B cell (primary cell): ENCODE measurements at regions not wholly inside any gene's neighbourhood (a gene's known extent, or its start where the extent isn't known, plus 50 kb on each side); places are given as distances from the start of the nearest gene placed in this dataset.

Source experiments
- ATAC-seq: fragments of 200-7000 bp; cut with Tn5 transposase; one replicate; pipeline ENCODE4 v1.10.0; 2021; ENCODE audit warnings: low read depth, mild to moderate bottlenecking, moderate number of reproducible peaks, moderate library complexity
- CTCF ChIA-PET: fragments of 350-600 bp; sonication (Branson Sonifier 250); formaldehyde crosslinking; loops from one replicate; lab custom pipeline; 2021; ENCODE audit warnings: antibody characterized with exemption, inconsistent platforms; lab: Charles Lee
- POLR2A ChIA-PET: fragments of 350-600 bp; sonication (Branson Sonifier 250); formaldehyde crosslinking; loops from one replicate; lab custom pipeline; 2021; ENCODE audit warnings: antibody characterized with exemption; lab: Charles Lee
- DNase-seq: peaks from one replicate; pipeline ENCODE4 v3.0.0; 2013
- H2AFZ ChIP-seq: 2 replicates; pipeline ENCODE4 v1.6.1; 2012; ENCODE audit warnings: mild to moderate bottlenecking, low read depth, low read length; ENCODE audit not compliant: insufficient read depth, poor library complexity, severe bottlenecking
- H3K27ac ChIP-seq, 2 donors: 1 replicate in 1 of 2; 2 replicates in 1 of 2; pipeline ENCODE4 v1.5.1; 2012 to 2013; ENCODE audit warnings: low read length in 2 of 2, mild to moderate bottlenecking in 2 of 2, moderate library complexity in 1 of 2
- H3K27me3 ChIP-seq, 4 experiments: fragments of 200-600 bp in 1 of 4; sonication (generic) in 1 of 4; replicated peaks in 1 of 4; 1 replicate in 2 of 4; 2 replicates in 2 of 4; pipeline versions ENCODE4 v1.6.1 to v1.7.0; 2013 to 2016; ENCODE audit warnings: low read length in 3 of 4, mild to moderate bottlenecking in 2 of 4, mixed read lengths in 1 of 4, moderate library complexity in 1 of 4; ENCODE audit not compliant: insufficient read depth in 4 of 4, control insufficient read depth in 3 of 4; ENCODE audit errors: control extremely low read depth in 1 of 4
- H3K36me3 ChIP-seq, 2 experiments: replicated peaks in 1 of 2; 1 replicate in 1 of 2; 2 replicates in 1 of 2; pipeline versions ENCODE4 v1.6.1 to v1.7.1; 2013; ENCODE audit warnings: low read length in 1 of 2; ENCODE audit not compliant: insufficient read depth in 2 of 2, control insufficient read depth in 1 of 2; ENCODE audit errors: control extremely low read depth in 1 of 2, extremely low read depth in 1 of 2
- H3K4me1 ChIP-seq, 2 donors: fragments of 200-600 bp in 1 of 2; sonication (generic) in 1 of 2; 1 replicate in 1 of 2; 2 replicates in 1 of 2; pipeline versions ENCODE4 v1.5.1 to v1.6.1; 2013 to 2017; ENCODE audit warnings: low read length in 2 of 2; ENCODE audit not compliant: control insufficient read depth in 2 of 2, insufficient read depth in 2 of 2
- H3K4me2 ChIP-seq: replicated peaks from 2 replicates; pipeline ENCODE3; 2012; ENCODE audit warnings: mild to moderate bottlenecking, low read depth, low read length; ENCODE audit not compliant: poor library complexity, severe bottlenecking
- H3K4me3 ChIP-seq, 5 experiments: fragments of 200-600 bp in 1 of 5; sonication (generic) in 1 of 5; 1 replicate in 3 of 5; 2 replicates in 2 of 5; pipeline versions ENCODE4 v1.5.1 to v1.7.0; 2011 to 2016; ENCODE audit warnings: low read length in 4 of 5, mild to moderate bottlenecking in 4 of 5, low read depth in 2 of 5, control low read depth in 1 of 5, moderate library complexity in 1 of 5; ENCODE audit not compliant: insufficient read depth in 1 of 5; ENCODE audit errors: control extremely low read depth in 1 of 5, extremely low read depth in 1 of 5
- H3K79me2 ChIP-seq: fragments of 200-600 bp; sonication (generic); one replicate; pipeline ENCODE4 v1.6.0; 2016; ENCODE audit warnings: low read length; ENCODE audit not compliant: control insufficient read depth, insufficient read depth
- H3K9ac ChIP-seq: fragments of 200-600 bp; sonication (generic); 2 replicates; pipeline ENCODE4 v1.6.1; 2017; ENCODE audit warnings: mild to moderate bottlenecking, low read length, moderate library complexity
- H3K9me3 ChIP-seq, 3 donors: one replicate each; pipeline versions ENCODE4 v1.6.1 to v1.7.1; 2013; ENCODE audit warnings: low read length in 2 of 3; ENCODE audit not compliant: control insufficient read depth in 2 of 3, insufficient read depth in 1 of 3; ENCODE audit errors: control extremely low read depth in 1 of 3
- H4K20me1 ChIP-seq: 2 replicates; pipeline ENCODE4 v1.6.0; 2012; ENCODE audit warnings: mild to moderate bottlenecking, low read length; ENCODE audit not compliant: insufficient read depth, control insufficient read depth, poor library complexity, severe bottlenecking
- H3K27ac Mint-ChIP-seq: one replicate; pipeline ENCODE4 v1.8.0; 2021; ENCODE audit warnings: mixed read lengths
- H3K27me3 Mint-ChIP-seq: one replicate; pipeline ENCODE4 v1.8.0; 2021; ENCODE audit warnings: mixed read lengths
- H3K4me1 Mint-ChIP-seq: one replicate; pipeline ENCODE4 v1.8.0; 2021; ENCODE audit warnings: mixed read lengths
- H3K4me3 Mint-ChIP-seq: one replicate; pipeline ENCODE4 v1.8.0; 2021; ENCODE audit warnings: mixed read lengths
- H3K9me3 Mint-ChIP-seq: one replicate; pipeline ENCODE4 v1.8.0; 2022; ENCODE audit warnings: mixed read lengths; ENCODE audit not compliant: insufficient read depth
- CTCF ChIP-seq: fragments of 200-600 bp; IDR thresholded peaks from one replicate; pipeline ENCODE4 v1.8.0; 2022; ENCODE audit warnings: antibody characterized with exemption, mild to moderate bottlenecking
- EZH2 ChIP-seq: IDR thresholded peaks from 2 replicates; pipeline ENCODE4 v1.6.1; 2012; ENCODE audit warnings: borderline replicate concordance, low read depth, mild to moderate bottlenecking, moderate library complexity, low read length; ENCODE audit not compliant: insufficient read depth, poor library complexity, severe bottlenecking
- WGBS: methylation state at CpG from one replicate; pipeline ENCODE4 v1.1.5; 2013; ENCODE audit warnings: missing lambda C conversion rate; ENCODE audit not compliant: insufficient coverage; 5-methylcytosine and 5-hydroxymethylcytosine counted together
- intact Hi-C: fragments of 100-400 bp; cut with micrococcal nuclease; formaldehyde crosslinking; loops from one replicate; pipeline ENCODE4 v1.10.0; 2022

GRCh38 chr1:164423136-164423535 is 135.8 kb upstream of the PBX1 start:
- TF ChIP-seq CTCF = no peak
- no peak for TF ChIP-seq EZH2
- Histone ChIP-seq H3K27ac (no peak overlapping the region), H3K36me3 (no peaks in the 10 kb centered on the region), H3K79me2 (no peaks in the 10 kb centered on the region), H3K9me3 (no peaks in the 10 kb centered on the region), H3K4me2 (no peak overlapping the region), H3K4me3 (no peak overlapping the region), H4K20me1 (no peaks in the 10 kb centered on the region), H3K4me1 (no peaks in the 10 kb centered on the region), H3K27me3 (no peaks in the 10 kb centered on the region), H3K9ac (no peak overlapping the region), H2AFZ (no peak overlapping the region)
- WGBS = 100% methylated on average over 1 of the region's 1 CpG
- Mint-ChIP-seq H3K27ac (no peak overlapping the region), H3K27me3 (no peaks in the 10 kb centered on the region), H3K4me3 (no peak overlapping the region), H3K4me1 (no peaks in the 10 kb centered on the region), H3K9me3 (no peaks in the 10 kb centered on the region)
- intact Hi-C loops = no loop called here
- ATAC-seq (no peak), DNase-seq (no peak)
- CTCF ChIA-PET = no interaction called here
- POLR2A ChIA-PET = no interaction called here

- TF ChIP-seq EZH2 = no peak
- no peak for TF ChIP-seq CTCF
- 67% methylated on average over 1 of the region's 3 CpGs for WGBS
- H3K27ac ChIP-seq = no peak overlapping the region
- DNase-seq = no peak
- H3K4me2 ChIP-seq = no peak overlapping the region
- Mint-ChIP-seq H3K27ac (no peak overlapping the region), H3K27me3 (no peaks in the 10 kb centered on the region), H3K9me3 (no peaks in the 10 kb centered on the region), H3K4me3 (no peak overlapping the region), H3K4me1 (no peaks in the 10 kb centered on the region)
- no peaks in the 10 kb centered on the region for H4K20me1 ChIP-seq
- intact Hi-C loops = no loop called here
- H3K27me3 ChIP-seq = no peaks in the 10 kb centered on the region
- ChIA-PET POLR2A (no interaction called here), CTCF (no interaction called here)
- no peak overlapping the region for H2AFZ ChIP-seq
- no peak overlapping the region for H3K9ac ChIP-seq
- no peaks in the 10 kb centered on the region for H3K9me3 ChIP-seq
- H3K4me1 ChIP-seq = no peaks in the 10 kb centered on the region
- H3K36me3 ChIP-seq = no peaks in the 10 kb centered on the region
- ATAC-seq = no peak
- H3K4me3 ChIP-seq = no peak overlapping the region
- H3K79me2 ChIP-seq = no peaks in the 10 kb centered on the region
These were observed 125.7 kb upstream of the PBX1 start for GRCh38 chr1:164433141-164433817.
